Fibroblast of lung (primary cell): ENCODE measurements at regions not wholly inside any gene's neighbourhood (a gene's known extent, or its start where the extent isn't known, plus 50 kb on each side); places are given as distances from the start of the nearest gene placed in this dataset.
"Not testable (repeated sequence)": the region's sequence is repeated elsewhere in the genome, so short reads cannot be mapped to it uniquely, and the experiment has no call there.

Experiments
- DNase-seq, 2 donors: peaks; one replicate each; pipeline versions ENCODE4 v3.0.0 to v3.0.0-alpha.2; 2010; ENCODE audit warnings: low read depth in 2 of 2
- H2AFZ ChIP-seq: 2 replicates; pipeline ENCODE4 v1.5.1; 2012; ENCODE audit warnings: low read length, control low read depth, inconsistent platforms
- H3K27ac ChIP-seq: 2 replicates; pipeline ENCODE4 v1.5.1; 2011; ENCODE audit warnings: low read length, control low read depth; ENCODE audit not compliant: insufficient read depth
- H3K27me3 ChIP-seq: 2 replicates; pipeline ENCODE4 v1.5.1; 2011; ENCODE audit warnings: mild to moderate bottlenecking, low read length; ENCODE audit not compliant: control insufficient read depth, insufficient read depth
- H3K36me3 ChIP-seq: 2 replicates; pipeline ENCODE4 v1.5.1; 2011; ENCODE audit warnings: low read length; ENCODE audit not compliant: control insufficient read depth, insufficient read depth
- H3K4me1 ChIP-seq: 2 replicates; pipeline ENCODE4 v1.5.1; 2011; ENCODE audit warnings: low read length; ENCODE audit not compliant: control insufficient read depth, insufficient read depth; ENCODE audit errors: extremely low read depth
- H3K4me2 ChIP-seq: 2 replicates; pipeline ENCODE4 v1.5.1; 2011; ENCODE audit warnings: low read length, control low read depth; ENCODE audit not compliant: insufficient read depth; ENCODE audit errors: extremely low read depth
- H3K4me3 ChIP-seq, 4 experiments: fragments of 200-600 bp in 1 of 4; sonication (generic) in 1 of 4; replicated peaks in 1 of 4; 2 replicates each; pipeline ENCODE4 v1.5.1; 2011 to 2016; ENCODE audit warnings: low read length in 4 of 4, low read depth in 3 of 4, mild to moderate bottlenecking in 3 of 4, control low read depth in 2 of 4, inconsistent platforms in 1 of 4, mixed read lengths in 1 of 4; ENCODE audit not compliant: insufficient read depth in 1 of 4; ENCODE audit errors: control extremely low read depth in 1 of 4
- H3K79me2 ChIP-seq: 2 replicates; pipeline ENCODE4 v1.5.1; 2012; ENCODE audit warnings: mild to moderate bottlenecking, low read length, inconsistent platforms; ENCODE audit not compliant: control insufficient read depth, insufficient read depth
- H3K9ac ChIP-seq: 2 replicates; pipeline ENCODE4 v1.5.1; 2011; ENCODE audit warnings: mild to moderate bottlenecking, low read length, control low read depth; ENCODE audit not compliant: insufficient read depth
- H3K9me3 ChIP-seq: 2 replicates; pipeline ENCODE4 v1.5.1; 2012; ENCODE audit warnings: low read depth, low read length; ENCODE audit not compliant: control insufficient read depth, insufficient read depth
- H4K20me1 ChIP-seq: 2 replicates; pipeline ENCODE4 v1.5.1; 2011; ENCODE audit warnings: low read length; ENCODE audit not compliant: control insufficient read depth, insufficient read depth; ENCODE audit errors: extremely low read depth
- EZH2 ChIP-seq: IDR thresholded peaks from 2 replicates; pipeline ENCODE4 v1.5.1; 2012; ENCODE audit warnings: low read length, control low read depth, mild to moderate bottlenecking; ENCODE audit errors: missing control alignments
- TF ChIP-seq, protein P1 (sequence below), 2 donors: IDR thresholded peaks in 1 of 2; conservative IDR thresholded peaks in 1 of 2; 1 replicate in 1 of 2; 2 replicates in 1 of 2; pipeline ENCODE4 v1.5.1; 2011 to 2012; ENCODE audit warnings: low read length in 2 of 2, control low read depth in 1 of 2, inconsistent platforms in 1 of 2, low read depth in 1 of 2, mild to moderate bottlenecking in 1 of 2

DNA sequence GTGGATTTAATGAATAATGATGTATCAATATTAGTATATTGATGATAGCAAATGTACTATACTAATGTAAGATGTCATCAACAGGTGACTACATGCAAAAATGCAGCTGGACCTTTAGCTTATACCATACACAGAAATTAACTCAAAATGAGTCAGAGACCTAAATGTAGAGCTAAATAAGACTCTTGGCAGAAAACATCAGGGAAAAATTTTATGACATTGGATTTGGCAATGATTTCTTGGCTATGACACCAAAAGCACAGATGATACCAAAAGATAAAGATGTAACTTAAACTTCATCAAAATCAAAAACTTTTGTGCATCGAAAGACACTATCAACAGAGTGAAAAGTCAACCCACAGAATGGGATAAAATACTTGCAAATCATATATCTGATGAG is 64.0 kb upstream of the CCL21 start:
- no peak for DNase-seq

DNA sequence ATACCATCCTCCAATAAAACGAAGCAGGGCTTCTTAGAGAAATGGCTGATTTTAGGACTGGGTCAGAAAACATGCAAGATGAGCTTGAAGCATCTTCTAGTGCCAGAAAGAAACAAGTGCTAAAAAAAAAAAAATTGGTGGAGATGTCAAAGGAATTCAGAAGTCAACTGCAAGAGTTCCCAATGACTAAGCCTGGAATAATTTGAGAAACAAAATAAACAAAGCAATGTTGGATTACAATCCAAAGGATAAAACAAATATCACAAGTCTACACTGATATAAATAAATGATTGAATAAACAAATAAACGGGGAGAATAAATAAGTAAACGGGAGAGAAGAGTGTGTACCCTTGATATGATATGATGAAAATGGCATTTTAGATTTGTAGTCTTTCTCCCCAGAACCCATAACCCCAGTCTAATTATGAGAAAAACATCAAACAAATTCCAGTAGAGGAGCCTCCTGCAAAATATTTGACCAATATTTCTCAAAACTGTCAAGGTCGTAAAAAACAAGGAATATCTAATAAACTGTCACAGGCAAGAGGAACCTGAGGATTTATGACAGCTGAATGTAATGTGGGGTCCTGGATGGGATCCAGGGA is 63.5 kb upstream of the CCL21 start:
- Histone ChIP-seq H3K4me1 (no peaks in the 10 kb centered on the region), H4K20me1 (no peaks in the 10 kb centered on the region), H3K27ac (no peak overlapping the region), H3K27me3 (no peaks in the 10 kb centered on the region), H3K4me2 (no peak overlapping the region), H2AFZ (no peak overlapping the region), H3K4me3 (no peak overlapping the region), H3K9ac (no peak overlapping the region), H3K79me2 (no peaks in the 10 kb centered on the region), H3K36me3 (no peaks in the 10 kb centered on the region), H3K9me3 (no peaks in the 10 kb centered on the region)
- no peak for DNase-seq
- TF ChIP-seq, protein P1, sequence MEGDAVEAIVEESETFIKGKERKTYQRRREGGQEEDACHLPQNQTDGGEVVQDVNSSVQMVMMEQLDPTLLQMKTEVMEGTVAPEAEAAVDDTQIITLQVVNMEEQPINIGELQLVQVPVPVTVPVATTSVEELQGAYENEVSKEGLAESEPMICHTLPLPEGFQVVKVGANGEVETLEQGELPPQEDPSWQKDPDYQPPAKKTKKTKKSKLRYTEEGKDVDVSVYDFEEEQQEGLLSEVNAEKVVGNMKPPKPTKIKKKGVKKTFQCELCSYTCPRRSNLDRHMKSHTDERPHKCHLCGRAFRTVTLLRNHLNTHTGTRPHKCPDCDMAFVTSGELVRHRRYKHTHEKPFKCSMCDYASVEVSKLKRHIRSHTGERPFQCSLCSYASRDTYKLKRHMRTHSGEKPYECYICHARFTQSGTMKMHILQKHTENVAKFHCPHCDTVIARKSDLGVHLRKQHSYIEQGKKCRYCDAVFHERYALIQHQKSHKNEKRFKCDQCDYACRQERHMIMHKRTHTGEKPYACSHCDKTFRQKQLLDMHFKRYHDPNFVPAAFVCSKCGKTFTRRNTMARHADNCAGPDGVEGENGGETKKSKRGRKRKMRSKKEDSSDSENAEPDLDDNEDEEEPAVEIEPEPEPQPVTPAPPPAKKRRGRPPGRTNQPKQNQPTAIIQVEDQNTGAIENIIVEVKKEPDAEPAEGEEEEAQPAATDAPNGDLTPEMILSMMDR (conservative IDR thresholded peaks at IDR 0.05 in 1 of 2, IDR thresholded peaks at IDR 0.05 in 1 of 2; ENCODE audit: low read depth in 1 of 2, low read length in 2 of 2) = no peak
- TF ChIP-seq EZH2 = no peak

More for the DNA sequence above, 64.0 kb upstream of the CCL21 start:
- H3K27me3 ChIP-seq = no peaks in the 10 kb centered on the region
- no peak overlapping the region for H3K4me2 ChIP-seq
- no peaks in the 10 kb centered on the region for H4K20me1 ChIP-seq
- no peak overlapping the region for H3K9ac ChIP-seq
- no peaks in the 10 kb centered on the region for H3K36me3 ChIP-seq
- no peak overlapping the region for H3K4me3 ChIP-seq
- no peaks in the 10 kb centered on the region for H3K4me1 ChIP-seq
- H2AFZ ChIP-seq = no peak overlapping the region
- H3K79me2 ChIP-seq = no peaks in the 10 kb centered on the region
- TF ChIP-seq, protein P1 (conservative IDR thresholded peaks at IDR 0.05 in 1 of 2, IDR thresholded peaks at IDR 0.05 in 1 of 2; ENCODE audit: low read depth in 1 of 2, low read length in 2 of 2) = no peak
- no peak for TF ChIP-seq EZH2
- no peaks in the 10 kb centered on the region for H3K9me3 ChIP-seq
- H3K27ac ChIP-seq = no peak overlapping the region

DNA sequence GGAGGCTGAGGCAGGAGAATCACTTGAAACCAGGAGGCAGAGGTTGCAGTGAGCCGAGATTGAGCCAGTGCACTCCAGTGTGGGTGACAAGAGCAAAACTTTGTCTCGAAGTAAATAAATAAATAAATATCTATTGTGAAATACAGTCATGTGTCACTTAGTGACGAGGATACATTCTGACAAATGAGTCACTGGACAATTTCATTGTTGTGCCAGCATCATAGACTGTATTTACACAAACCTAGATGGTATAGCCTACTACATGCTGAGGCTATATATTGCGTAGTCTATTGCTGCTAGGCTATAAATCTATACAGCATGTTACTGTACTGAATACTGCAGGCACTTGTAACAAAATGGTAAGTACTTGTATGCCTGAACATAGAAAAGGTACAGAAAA is 61.1 kb upstream of the CCL21 start:
- Histone ChIP-seq H3K27ac (no peak overlapping the region), H3K36me3 (no peaks in the 10 kb centered on the region), H3K27me3 (no peaks in the 10 kb centered on the region), H3K4me3 (no peak overlapping the region), H4K20me1 (no peaks in the 10 kb centered on the region), H3K4me2 (no peak overlapping the region), H2AFZ (no peak overlapping the region), H3K9ac (no peak overlapping the region), H3K79me2 (no peaks in the 10 kb centered on the region), H3K4me1 (no peaks in the 10 kb centered on the region), H3K9me3 (no peaks in the 10 kb centered on the region)
- no peak for DNase-seq
- TF ChIP-seq EZH2 = no peak
- TF ChIP-seq, protein P1 (conservative IDR thresholded peaks at IDR 0.05 in 1 of 2, IDR thresholded peaks at IDR 0.05 in 1 of 2; ENCODE audit: low read depth in 1 of 2, low read length in 2 of 2) = no peak

DNA sequence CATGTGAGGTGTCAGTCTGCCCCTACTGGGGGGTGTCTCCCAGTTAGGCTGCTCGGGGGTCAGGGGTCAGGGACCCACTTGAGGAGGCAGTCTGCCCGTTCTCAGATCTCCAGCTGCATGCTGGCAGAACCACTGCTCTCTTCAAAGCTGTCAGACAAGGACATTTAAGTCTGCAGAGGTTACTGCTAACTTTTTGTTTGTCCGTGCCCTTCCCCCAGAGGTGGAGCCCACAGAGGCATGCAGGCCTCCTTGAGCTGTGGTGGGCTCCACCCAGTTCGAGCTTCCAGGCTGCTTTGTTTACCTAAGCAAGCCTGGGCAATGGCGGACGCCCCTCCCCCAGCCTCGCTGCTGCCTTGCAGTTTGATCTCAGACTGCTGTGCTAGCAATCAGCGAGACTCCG is 57.2 kb upstream of the CCL21 start:
- not testable (repeated sequence) for H3K4me1 ChIP-seq, H3K36me3 ChIP-seq, DNase-seq, H3K4me3 ChIP-seq, H3K27me3 ChIP-seq, H4K20me1 ChIP-seq, H3K27ac ChIP-seq, H3K4me2 ChIP-seq, H3K9ac ChIP-seq, H2AFZ ChIP-seq, H3K9me3 ChIP-seq, H3K79me2 ChIP-seq
